ENCODE measurements at regions not wholly inside any gene's neighbourhood (a gene's known extent, or its start where the extent isn't known, plus 50 kb on each side); places are given as distances from the start of the nearest gene placed in this dataset.

DNA sequence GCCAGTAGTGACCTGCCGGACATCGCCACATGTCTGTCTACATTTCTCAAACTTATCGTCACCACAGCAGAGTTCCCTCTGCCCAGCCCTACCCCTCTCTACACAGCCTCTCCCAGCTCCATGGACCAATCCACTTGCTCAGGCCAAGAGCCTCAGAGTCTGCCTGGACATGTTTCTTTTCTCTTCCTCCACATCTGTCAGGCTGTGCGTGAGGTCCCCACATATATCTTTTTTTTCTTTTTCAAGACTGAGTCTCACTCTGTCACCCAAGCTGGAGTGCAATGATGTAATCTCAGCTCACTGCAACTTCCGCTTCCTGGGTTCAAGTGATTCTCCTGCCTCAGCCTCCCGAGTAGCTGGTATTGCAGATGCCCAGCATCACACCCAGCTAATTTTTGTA lies 62.7 kb upstream of the GGTA1 start:
- no peak overlapping the region for H3K4me2 ChIP-seq (ENCODE audit: low read depth, low read length)
- H3K4me3 ChIP-seq (ENCODE audit: low read length), result no peak overlapping the region
- DNase-seq, result no peak
- H3K4me1 ChIP-seq (ENCODE audit: low read length), result no peaks in the 10 kb centered on the region
- no peaks in the 10 kb centered on the region for H3F3A ChIP-seq (ENCODE audit: insufficient read depth, low read length)
- H2AFZ ChIP-seq (ENCODE audit: low read length), result no peak overlapping the region
- H3K79me2 ChIP-seq (ENCODE audit: low read length), result no peaks in the 10 kb centered on the region
- peaks cover 33% of the 10 kb centered on the region for H3K27me3 ChIP-seq (replicated peaks; ENCODE audit: insufficient read depth, low read length)
- H4K20me1 ChIP-seq (ENCODE audit: insufficient read depth, low read length), result no peaks in the 10 kb centered on the region
- H3K9me3 ChIP-seq (replicated peaks; ENCODE audit: insufficient read depth, low read length), result no peaks in the 10 kb centered on the region
- TF ChIP-seq EZH2phosphoT487 (IDR thresholded peaks at IDR 0.05; ENCODE audit: low read length) (no peak), EZH2 (optimal IDR thresholded peaks at IDR 0.05; ENCODE audit: low read depth, low read length) (no peak), CTCF (IDR thresholded peaks at IDR 0.05; ENCODE audit: low read length) (no peak)
- no peak overlapping the region for H3K9ac ChIP-seq (ENCODE audit: low read length)
- no peaks in the 10 kb centered on the region for H3K36me3 ChIP-seq (replicated peaks; ENCODE audit: insufficient read depth, low read length)
- no peak overlapping the region for H3K27ac ChIP-seq (ENCODE audit: low read length)
- H3K9me2 ChIP-seq (replicated peaks; ENCODE audit: insufficient read depth, low read length), result no peaks in the 10 kb centered on the region

- no peak overlapping the region for H3K9ac ChIP-seq (ENCODE audit: low read length)
- H4K20me1 ChIP-seq (ENCODE audit: insufficient read depth, low read length), result no peaks in the 10 kb centered on the region
- H3K36me3 ChIP-seq (replicated peaks; ENCODE audit: insufficient read depth, low read length), result no peaks in the 10 kb centered on the region
- H3K9me3 ChIP-seq (replicated peaks; ENCODE audit: insufficient read depth, low read length), result no peaks in the 10 kb centered on the region
- no peak overlapping the region for H2AFZ ChIP-seq (ENCODE audit: low read length)
- H3K27me3 ChIP-seq (replicated peaks; ENCODE audit: insufficient read depth, low read length), result peaks cover 39% of the 10 kb centered on the region
- no peak overlapping the region for H3K27ac ChIP-seq (ENCODE audit: low read length)
- TF ChIP-seq EZH2 (optimal IDR thresholded peaks at IDR 0.05; ENCODE audit: low read depth, low read length) (no peak), EZH2phosphoT487 (IDR thresholded peaks at IDR 0.05; ENCODE audit: low read length) (no peak), CTCF (IDR thresholded peaks at IDR 0.05; ENCODE audit: low read length) (no peak)
- no peaks in the 10 kb centered on the region for H3K79me2 ChIP-seq (ENCODE audit: low read length)
- H3F3A ChIP-seq (ENCODE audit: insufficient read depth, low read length), result no peaks in the 10 kb centered on the region
- DNase-seq, result no peak
- H3K4me2 ChIP-seq (ENCODE audit: low read depth, low read length), result no peak overlapping the region
- no peak overlapping the region for H3K4me3 ChIP-seq (ENCODE audit: low read length)
- H3K4me1 ChIP-seq (ENCODE audit: low read length), result no peaks in the 10 kb centered on the region
- no peaks in the 10 kb centered on the region for H3K9me2 ChIP-seq (replicated peaks; ENCODE audit: insufficient read depth, low read length)
Observed at GRCh38 chr9:121563425-121563824, 63.8 kb upstream of the GGTA1 start.

DNA sequence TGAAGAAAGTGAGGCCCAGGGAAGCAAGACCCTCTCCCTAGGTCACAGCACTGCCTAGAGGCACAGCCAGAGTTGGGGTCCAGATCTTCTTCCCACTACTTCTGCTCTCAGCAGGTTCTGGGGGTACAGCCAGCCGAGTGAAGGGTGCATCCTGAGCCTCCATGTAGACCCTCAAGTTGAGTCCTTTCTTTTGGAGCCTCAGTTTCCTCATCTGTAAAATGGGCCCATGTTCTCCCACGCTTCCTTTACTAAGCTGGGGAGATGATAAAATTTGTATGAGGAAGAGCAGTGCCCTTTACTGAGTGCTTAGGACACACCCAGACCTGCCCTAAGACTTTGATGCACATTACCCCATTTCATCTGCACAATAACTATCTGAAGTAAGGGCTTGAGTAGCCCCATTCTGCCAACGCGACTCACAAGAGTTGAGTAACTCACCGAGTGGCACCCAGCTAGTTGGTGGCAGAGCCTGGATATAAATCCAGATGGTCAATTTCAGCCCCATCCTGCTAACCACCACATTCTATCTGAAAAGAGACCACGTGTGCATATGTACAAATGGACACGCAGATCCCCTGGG lies 64.3 kb upstream of the GGTA1 start:
- Histone ChIP-seq H3K79me2 (ENCODE audit: low read length) (no peaks in the 10 kb centered on the region), H2AFZ (ENCODE audit: low read length) (no peak overlapping the region), H3K27ac (ENCODE audit: low read length) (no peak overlapping the region), H3F3A (ENCODE audit: insufficient read depth, low read length) (no peaks in the 10 kb centered on the region), H3K4me1 (ENCODE audit: low read length) (no peaks in the 10 kb centered on the region), H4K20me1 (ENCODE audit: insufficient read depth, low read length) (no peaks in the 10 kb centered on the region), H3K36me3 (replicated peaks; ENCODE audit: insufficient read depth, low read length) (no peaks in the 10 kb centered on the region), H3K9me3 (replicated peaks; ENCODE audit: insufficient read depth, low read length) (no peaks in the 10 kb centered on the region), H3K4me3 (ENCODE audit: low read length) (no peak overlapping the region), H3K9me2 (replicated peaks; ENCODE audit: insufficient read depth, low read length) (no peaks in the 10 kb centered on the region), H3K27me3 (replicated peaks; ENCODE audit: insufficient read depth, low read length) (peaks cover 39% of the 10 kb centered on the region), H3K9ac (ENCODE audit: low read length) (no peak overlapping the region), H3K4me2 (ENCODE audit: low read depth, low read length) (no peak overlapping the region)
- TF ChIP-seq EZH2 (optimal IDR thresholded peaks at IDR 0.05; ENCODE audit: low read depth, low read length) (no peak), CTCF (IDR thresholded peaks at IDR 0.05; ENCODE audit: low read length) (no peak), EZH2phosphoT487 (IDR thresholded peaks at IDR 0.05; ENCODE audit: low read length) (no peak)
- DNase-seq, result no peak
